GM12872 (cell line): ENCODE measurements at regions not wholly inside any gene's neighbourhood (a gene's known extent, or its start where the extent isn't known, plus 50 kb on each side); places are given as distances from the start of the nearest gene placed in this dataset.

Experiments
- TF ChIP-seq, protein P1 (sequence below): IDR thresholded peaks from 3 replicates; pipeline ENCODE4 v1.5.1; 2011; ENCODE audit warnings: low read depth, mild to moderate bottlenecking, low read length, moderate library complexity; ENCODE audit not compliant: insufficient read depth

DNA sequence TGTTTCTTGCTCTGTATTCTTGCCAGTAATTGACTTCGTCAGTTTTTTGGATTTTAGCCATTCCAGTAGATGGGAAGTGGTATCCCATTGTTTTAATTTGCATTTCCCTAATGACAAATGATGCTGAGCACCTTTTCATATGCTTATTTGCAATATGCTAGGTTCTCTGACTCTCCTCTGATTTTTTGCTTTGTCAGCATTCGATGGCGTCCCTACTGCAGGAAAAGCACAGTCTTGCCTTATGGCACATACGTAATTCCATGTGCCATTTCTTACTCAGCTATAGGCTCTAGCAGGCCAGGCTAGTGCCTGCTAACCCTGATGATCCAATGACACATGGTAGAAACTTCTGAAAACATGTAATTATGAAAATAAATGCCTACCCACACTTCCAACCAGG is 239.2 kb upstream of the ATP10A start:
- TF ChIP-seq, protein P1, sequence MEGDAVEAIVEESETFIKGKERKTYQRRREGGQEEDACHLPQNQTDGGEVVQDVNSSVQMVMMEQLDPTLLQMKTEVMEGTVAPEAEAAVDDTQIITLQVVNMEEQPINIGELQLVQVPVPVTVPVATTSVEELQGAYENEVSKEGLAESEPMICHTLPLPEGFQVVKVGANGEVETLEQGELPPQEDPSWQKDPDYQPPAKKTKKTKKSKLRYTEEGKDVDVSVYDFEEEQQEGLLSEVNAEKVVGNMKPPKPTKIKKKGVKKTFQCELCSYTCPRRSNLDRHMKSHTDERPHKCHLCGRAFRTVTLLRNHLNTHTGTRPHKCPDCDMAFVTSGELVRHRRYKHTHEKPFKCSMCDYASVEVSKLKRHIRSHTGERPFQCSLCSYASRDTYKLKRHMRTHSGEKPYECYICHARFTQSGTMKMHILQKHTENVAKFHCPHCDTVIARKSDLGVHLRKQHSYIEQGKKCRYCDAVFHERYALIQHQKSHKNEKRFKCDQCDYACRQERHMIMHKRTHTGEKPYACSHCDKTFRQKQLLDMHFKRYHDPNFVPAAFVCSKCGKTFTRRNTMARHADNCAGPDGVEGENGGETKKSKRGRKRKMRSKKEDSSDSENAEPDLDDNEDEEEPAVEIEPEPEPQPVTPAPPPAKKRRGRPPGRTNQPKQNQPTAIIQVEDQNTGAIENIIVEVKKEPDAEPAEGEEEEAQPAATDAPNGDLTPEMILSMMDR, result no peak

DNA sequence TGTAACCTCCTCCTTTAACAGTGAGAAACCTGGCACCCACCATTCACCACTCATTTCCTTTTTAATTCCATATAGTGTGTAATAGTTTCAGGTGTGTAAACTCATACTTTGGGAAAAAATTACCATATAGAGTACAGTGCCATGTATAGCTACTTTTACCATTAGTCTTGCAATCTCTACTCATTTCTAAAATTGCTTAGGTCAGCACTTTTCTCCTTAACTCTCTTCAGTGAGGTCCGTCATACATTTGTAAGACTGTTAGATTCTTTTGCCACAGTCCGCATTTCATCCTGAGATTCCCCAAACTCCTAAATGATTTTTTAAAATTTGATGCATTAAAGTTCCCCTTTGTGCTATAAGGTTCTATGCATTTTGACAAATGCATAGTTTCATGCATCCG is 238.3 kb upstream of the ATP10A start:
- TF ChIP-seq, protein P1, result no peak

DNA sequence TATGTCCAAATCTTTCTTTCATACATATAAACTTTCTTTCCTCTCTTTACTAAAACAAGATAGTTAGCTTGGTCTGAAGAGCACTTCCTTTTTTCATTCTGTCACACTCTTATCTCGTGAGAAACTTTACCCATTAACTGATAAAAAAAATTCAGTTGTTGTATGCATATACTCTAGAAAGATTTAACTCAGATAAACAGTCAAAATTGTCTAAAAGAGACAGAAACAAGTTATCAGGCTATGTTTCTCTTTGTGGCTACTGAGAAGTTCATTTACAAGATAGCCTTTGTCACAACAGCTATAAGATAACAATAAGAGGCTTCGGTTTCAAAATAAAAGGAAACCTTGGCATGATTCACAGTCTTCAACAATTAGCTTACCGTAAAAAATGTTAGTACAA is 235.7 kb upstream of the ATP10A start:
- TF ChIP-seq, protein P1, result no peak

DNA sequence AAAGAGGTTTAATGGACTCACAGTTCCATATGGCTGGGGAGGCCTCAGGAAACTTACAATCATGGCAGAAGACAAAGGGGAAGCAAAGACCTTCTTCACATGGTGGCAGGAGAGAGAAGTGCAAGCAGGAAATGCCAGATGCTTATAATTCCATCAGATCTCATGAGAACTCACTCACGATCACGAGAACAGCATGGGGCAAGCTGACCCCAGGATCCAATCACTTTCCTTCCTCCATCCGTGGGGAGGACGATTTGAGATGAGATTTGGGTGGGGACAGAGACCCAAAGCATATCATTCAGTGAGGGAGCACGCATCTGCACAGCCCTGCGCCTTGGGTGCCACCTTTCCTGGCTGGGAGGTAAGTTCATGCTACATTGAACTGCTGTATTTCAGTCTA is 234.1 kb upstream of the ATP10A start:
- TF ChIP-seq, protein P1, result no peak

DNA sequence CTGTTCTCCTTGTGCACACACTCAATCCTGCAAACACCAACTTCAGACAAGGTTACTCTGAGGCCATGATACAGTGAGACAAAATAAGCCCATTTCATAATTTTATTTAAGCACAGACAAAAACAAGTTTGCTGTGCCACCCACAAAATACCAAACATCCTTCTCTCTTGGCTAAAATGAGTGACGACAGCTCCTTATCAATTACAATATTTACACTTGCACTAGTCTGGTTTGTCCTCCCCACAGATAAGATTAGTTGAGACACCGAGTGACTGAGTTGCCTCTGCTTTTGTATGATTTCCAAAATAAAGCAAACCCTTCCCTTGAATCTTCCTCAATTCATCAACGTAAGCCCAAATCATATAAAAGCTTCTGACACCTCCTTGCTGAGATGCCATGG is 233.5 kb upstream of the ATP10A start:
- TF ChIP-seq, protein P1, result no peak

DNA sequence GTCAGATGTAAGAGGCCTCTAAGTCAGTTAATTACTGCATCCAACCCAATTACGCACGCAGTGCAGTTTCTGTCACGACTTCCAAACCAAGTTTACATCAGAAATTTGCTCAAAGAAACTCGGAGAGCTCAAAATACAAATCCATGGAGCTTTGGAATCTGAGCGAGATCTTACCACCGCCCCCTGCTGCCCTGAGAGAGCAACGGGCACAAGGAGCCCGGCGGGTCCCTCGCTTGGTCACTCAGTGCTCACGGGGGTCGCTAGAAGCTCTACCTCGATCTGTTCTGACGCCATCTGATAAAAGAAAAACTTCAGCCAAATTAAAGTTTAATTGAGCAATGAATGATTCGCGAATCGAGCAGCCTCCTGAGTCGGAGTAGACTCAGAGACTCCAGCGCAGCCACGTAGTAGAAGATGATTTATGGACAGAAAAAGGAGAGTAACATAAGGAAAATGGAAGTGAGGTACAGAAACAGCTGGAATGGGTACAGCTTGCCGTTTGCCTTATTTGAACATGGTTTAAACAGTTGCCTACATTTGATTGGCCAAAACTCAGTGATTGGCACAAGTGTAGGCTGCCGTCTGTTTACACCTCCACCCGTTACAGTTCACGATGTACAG is 232.7 kb upstream of the ATP10A start:
- TF ChIP-seq, protein P1, result no peak

DNA sequence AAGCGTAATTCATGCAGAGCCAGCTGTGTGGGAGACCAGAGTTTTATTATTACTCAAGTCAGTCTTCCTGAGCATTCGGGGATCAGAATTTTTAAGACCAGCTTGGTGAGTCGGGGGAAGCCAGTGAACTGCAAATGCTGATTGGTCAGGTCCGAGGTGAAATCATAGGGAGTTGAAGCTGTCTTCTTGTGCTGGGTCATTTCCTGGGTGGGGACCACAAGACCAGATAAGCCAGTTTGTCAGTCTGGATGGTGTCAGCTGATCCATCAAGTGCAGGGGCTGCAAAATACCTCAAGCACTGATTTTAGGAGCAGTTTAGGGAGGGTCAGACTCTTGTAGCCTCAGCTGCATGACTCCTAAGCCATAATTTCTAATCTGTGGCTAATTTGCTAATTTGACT is 228.1 kb upstream of the ATP10A start:
- TF ChIP-seq, protein P1, result no peak
